Endothelial cell (in vitro differentiated cells): ENCODE measurements at regions not wholly inside any gene's neighbourhood (a gene's known extent, or its start where the extent isn't known, plus 50 kb on each side); places are given as distances from the start of the nearest gene placed in this dataset.

Experiments used
- DNase-seq: peaks from one replicate; pipeline ENCODE4 v3.0.0; 2021; ENCODE audit warnings: low spot score
- H3K27ac Mint-ChIP-seq: one replicate; pipeline ENCODE4 v1.8.0; 2021; ENCODE audit warnings: mixed read lengths, inconsistent platforms; ENCODE audit not compliant: unreplicated experiment
- H3K27me3 Mint-ChIP-seq: one replicate; pipeline ENCODE4 v1.8.0; 2021; ENCODE audit warnings: mild to moderate bottlenecking, moderate library complexity, mixed read lengths, inconsistent platforms; ENCODE audit not compliant: unreplicated experiment
- H3K36me3 Mint-ChIP-seq: one replicate; pipeline ENCODE4 v1.8.0; 2021; ENCODE audit warnings: mild to moderate bottlenecking, low read depth, mixed read lengths, inconsistent platforms; ENCODE audit not compliant: unreplicated experiment
- H3K4me1 Mint-ChIP-seq: one replicate; pipeline ENCODE4 v1.8.0; 2021; ENCODE audit warnings: mild to moderate bottlenecking, mixed read lengths, inconsistent platforms; ENCODE audit not compliant: unreplicated experiment
- H3K4me3 Mint-ChIP-seq: one replicate; pipeline ENCODE4 v1.8.0; 2021; ENCODE audit warnings: mild to moderate bottlenecking, mixed read lengths, inconsistent platforms; ENCODE audit not compliant: unreplicated experiment
- H3K9me3 Mint-ChIP-seq: one replicate; pipeline ENCODE4 v1.8.0; 2021; ENCODE audit warnings: mixed read lengths, inconsistent platforms; ENCODE audit not compliant: unreplicated experiment
- CTCF ChIP-seq: fragments of 200-600 bp; sonication (generic); IDR thresholded peaks from one replicate; pipeline ENCODE4 v1.5.0; 2021; ENCODE audit warnings: antibody characterized with exemption; ENCODE audit not compliant: unreplicated experiment

GRCh38 chrX:117511379-117511778 is 605.2 kb downstream of the KLHL13 start:
- Mint-ChIP-seq H3K4me1 (no peaks in the 10 kb centered on the region), H3K36me3 (no peaks in the 10 kb centered on the region), H3K27me3 (no peaks in the 10 kb centered on the region), H3K9me3 (no peaks in the 10 kb centered on the region), H3K27ac (no peak overlapping the region), H3K4me3 (no peak overlapping the region)
- TF ChIP-seq CTCF: no peak
- no peak for DNase-seq

GRCh38 chrX:117510453-117510852 is 606.2 kb downstream of the KLHL13 start:
- Mint-ChIP-seq H3K36me3 (no peaks in the 10 kb centered on the region), H3K27me3 (no peaks in the 10 kb centered on the region), H3K4me1 (no peaks in the 10 kb centered on the region), H3K4me3 (no peak overlapping the region), H3K9me3 (no peaks in the 10 kb centered on the region), H3K27ac (no peak overlapping the region)
- no peak for DNase-seq
- TF ChIP-seq CTCF: no peak

GRCh38 chrX:117508021-117508420 is 608.6 kb downstream of the KLHL13 start:
- Mint-ChIP-seq H3K27ac (no peak overlapping the region), H3K36me3 (no peaks in the 10 kb centered on the region), H3K4me1 (no peaks in the 10 kb centered on the region), H3K9me3 (no peaks in the 10 kb centered on the region), H3K4me3 (no peak overlapping the region), H3K27me3 (no peaks in the 10 kb centered on the region)
- no peak for TF ChIP-seq CTCF
- DNase-seq: no peak

- Mint-ChIP-seq H3K27ac (no peak overlapping the region), H3K4me1 (no peaks in the 10 kb centered on the region), H3K36me3 (no peaks in the 10 kb centered on the region), H3K9me3 (no peaks in the 10 kb centered on the region), H3K27me3 (no peaks in the 10 kb centered on the region), H3K4me3 (no peak overlapping the region)
- no peak for TF ChIP-seq CTCF
- DNase-seq: no peak
Observed at GRCh38 chrX:117487421-117487820, 629.2 kb downstream of the KLHL13 start.

- no peak for TF ChIP-seq CTCF
- no peak for DNase-seq
- H3K4me1 Mint-ChIP-seq: no peaks in the 10 kb centered on the region
- no peak overlapping the region for H3K27ac Mint-ChIP-seq
- no peaks in the 10 kb centered on the region for H3K9me3 Mint-ChIP-seq
- H3K27me3 Mint-ChIP-seq: no peaks in the 10 kb centered on the region
- no peak overlapping the region for H3K4me3 Mint-ChIP-seq
- no peaks in the 10 kb centered on the region for H3K36me3 Mint-ChIP-seq
Observed at GRCh38 chrX:117483950-117484349, 632.7 kb downstream of the KLHL13 start.
